ENCODE measurements at regions not wholly inside any gene's neighbourhood (a gene's known extent, or its start where the extent isn't known, plus 50 kb on each side); places are given as distances from the start of the nearest gene placed in this dataset.

DNA sequence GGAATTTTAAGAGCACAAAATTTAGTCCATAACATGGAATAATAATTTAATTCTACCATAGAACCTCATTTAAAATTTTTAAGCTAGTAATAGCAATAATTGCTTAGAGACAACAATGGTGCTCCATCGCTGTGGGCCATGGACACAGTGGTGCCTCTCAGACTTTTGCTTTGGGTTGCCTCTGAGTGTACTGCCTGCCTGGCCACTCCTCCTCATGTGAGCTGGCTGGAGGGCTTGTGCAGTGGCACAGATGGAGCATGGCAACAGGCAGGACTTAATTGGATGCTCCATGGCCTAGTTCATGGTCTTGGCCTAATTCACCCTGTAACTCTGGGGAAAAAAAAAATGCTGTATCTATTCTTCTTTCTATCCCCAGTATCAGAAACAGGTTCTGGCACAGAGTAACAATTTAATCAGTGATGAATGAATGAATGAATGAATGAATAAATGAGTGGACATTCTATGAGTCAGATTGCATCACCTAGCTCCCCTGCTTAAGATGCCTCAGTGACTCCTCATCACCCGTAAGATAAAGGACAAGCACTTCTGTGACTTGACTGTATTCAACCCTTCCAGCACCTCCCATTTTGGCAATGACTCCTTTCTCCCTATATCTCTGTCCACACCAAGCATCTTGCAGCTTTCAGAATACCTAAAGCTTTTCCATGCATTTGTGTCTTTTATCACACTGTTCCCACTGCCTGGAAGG, 211.8 kb upstream of the SLC14A2 start:
- no peaks in the 10 kb centered on the region for H3K4me1 ChIP-seq
- TF ChIP-seq, protein P1, sequence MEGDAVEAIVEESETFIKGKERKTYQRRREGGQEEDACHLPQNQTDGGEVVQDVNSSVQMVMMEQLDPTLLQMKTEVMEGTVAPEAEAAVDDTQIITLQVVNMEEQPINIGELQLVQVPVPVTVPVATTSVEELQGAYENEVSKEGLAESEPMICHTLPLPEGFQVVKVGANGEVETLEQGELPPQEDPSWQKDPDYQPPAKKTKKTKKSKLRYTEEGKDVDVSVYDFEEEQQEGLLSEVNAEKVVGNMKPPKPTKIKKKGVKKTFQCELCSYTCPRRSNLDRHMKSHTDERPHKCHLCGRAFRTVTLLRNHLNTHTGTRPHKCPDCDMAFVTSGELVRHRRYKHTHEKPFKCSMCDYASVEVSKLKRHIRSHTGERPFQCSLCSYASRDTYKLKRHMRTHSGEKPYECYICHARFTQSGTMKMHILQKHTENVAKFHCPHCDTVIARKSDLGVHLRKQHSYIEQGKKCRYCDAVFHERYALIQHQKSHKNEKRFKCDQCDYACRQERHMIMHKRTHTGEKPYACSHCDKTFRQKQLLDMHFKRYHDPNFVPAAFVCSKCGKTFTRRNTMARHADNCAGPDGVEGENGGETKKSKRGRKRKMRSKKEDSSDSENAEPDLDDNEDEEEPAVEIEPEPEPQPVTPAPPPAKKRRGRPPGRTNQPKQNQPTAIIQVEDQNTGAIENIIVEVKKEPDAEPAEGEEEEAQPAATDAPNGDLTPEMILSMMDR (IDR thresholded peaks at IDR 0.05) = no peak
- H3K27me3 ChIP-seq (ENCODE audit: insufficient read depth in 3 of 3, low read length in 2 of 3) = no peaks in the 10 kb centered on the region
- H3K36me3 ChIP-seq (ENCODE audit: insufficient read depth in 1 of 2, low read depth in 1 of 2) = no peaks in the 10 kb centered on the region
- peak in 2 of 4 donors; percentile 55 to 59 for ATAC-seq
- DNase-seq = no peak
- no peaks in the 10 kb centered on the region for H3K9me3 ChIP-seq
- intact Hi-C loops (cut with DNase I) = loop anchor here in 1 of 2 donors (10.0 kb wide), 1 partner anchor 61 kb away; no protein-coding TSS in a partner anchor
- no peak overlapping the region for H3K4me3 ChIP-seq
- 92 to 95% (median 94%) methylated on average over 2 of the region's 2 CpGs for WGBS, 3 donors
- H3K27ac ChIP-seq = no peak overlapping the region

DNA sequence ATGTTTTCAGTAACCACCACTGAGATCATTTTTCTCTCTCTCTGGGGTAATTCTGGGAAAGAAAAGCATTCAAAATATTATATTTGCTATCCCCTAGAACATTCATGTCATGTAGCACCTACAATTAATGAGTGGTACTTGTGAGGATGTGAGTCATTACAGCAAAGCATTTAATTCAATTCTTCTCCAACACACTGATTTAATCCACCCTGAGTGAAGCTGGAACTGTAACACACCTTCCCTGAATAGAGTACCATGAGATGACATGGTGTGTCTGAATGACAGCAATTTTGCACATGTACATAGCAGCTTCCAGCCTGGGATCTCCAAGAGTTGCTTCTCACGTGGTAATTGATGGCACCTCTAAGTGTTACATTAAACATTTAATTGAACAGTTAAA, 207.1 kb upstream of the SLC14A2 start:
- Histone ChIP-seq H3K27ac (no peak overlapping the region), H3K9me3 (no peaks in the 10 kb centered on the region), H3K4me3 (no peak overlapping the region), H3K36me3 (ENCODE audit: insufficient read depth in 1 of 2, low read depth in 1 of 2) (no peaks in the 10 kb centered on the region), H3K4me1 (no peaks in the 10 kb centered on the region), H3K27me3 (ENCODE audit: insufficient read depth in 3 of 3, low read length in 2 of 3) (no peaks in the 10 kb centered on the region)
- DNase-seq (no peak), ATAC-seq (no peak)
- intact Hi-C loops (cut with DNase I) = loop anchor here in 1 of 2 donors (10.0 kb wide), 1 partner anchor 57 kb away; no protein-coding TSS in a partner anchor
- TF ChIP-seq, protein P1 (IDR thresholded peaks at IDR 0.05) = no peak
- WGBS, 3 donors = 75 to 80% (median 76%) methylated on average over 1 of the region's 1 CpG

DNA sequence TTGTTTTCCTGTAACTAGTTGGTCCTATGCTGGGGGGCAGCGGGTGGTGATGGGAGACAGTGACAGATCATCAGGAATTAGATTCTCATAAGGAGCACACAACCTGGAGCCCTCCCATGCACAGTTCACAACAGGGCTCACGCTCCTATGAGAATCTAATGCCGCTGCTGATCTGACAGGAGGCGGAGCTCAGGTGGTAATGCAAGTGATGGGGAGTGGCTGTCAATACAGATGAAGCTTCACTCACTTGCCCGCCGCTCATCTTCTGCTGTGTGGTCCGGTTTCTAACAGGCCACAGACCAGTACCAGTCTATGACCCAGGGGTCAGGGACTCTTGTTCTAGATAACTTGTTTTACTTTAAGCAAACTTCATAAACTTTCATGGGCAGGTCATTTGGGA, 205.3 kb upstream of the SLC14A2 start:
- DNase-seq (no peak), ATAC-seq (no peak)
- no peaks in the 10 kb centered on the region for H3K36me3 ChIP-seq (ENCODE audit: insufficient read depth in 1 of 2, low read depth in 1 of 2)
- no peak overlapping the region for H3K4me3 ChIP-seq
- H3K27ac ChIP-seq = no peak overlapping the region
- no peaks in the 10 kb centered on the region for H3K27me3 ChIP-seq (ENCODE audit: insufficient read depth in 3 of 3, low read length in 2 of 3)
- no peaks in the 10 kb centered on the region for H3K4me1 ChIP-seq
- WGBS, 3 donors = 96 to 97% (median 96%) methylated on average over 7 of the region's 7 CpGs
- intact Hi-C loops (cut with DNase I) = loop anchor here in 1 of 2 donors (10.0 kb wide), 1 partner anchor 55 kb away; no protein-coding TSS in a partner anchor
- TF ChIP-seq, protein P1 (IDR thresholded peaks at IDR 0.05) = no peak
- no peaks in the 10 kb centered on the region for H3K9me3 ChIP-seq

DNA sequence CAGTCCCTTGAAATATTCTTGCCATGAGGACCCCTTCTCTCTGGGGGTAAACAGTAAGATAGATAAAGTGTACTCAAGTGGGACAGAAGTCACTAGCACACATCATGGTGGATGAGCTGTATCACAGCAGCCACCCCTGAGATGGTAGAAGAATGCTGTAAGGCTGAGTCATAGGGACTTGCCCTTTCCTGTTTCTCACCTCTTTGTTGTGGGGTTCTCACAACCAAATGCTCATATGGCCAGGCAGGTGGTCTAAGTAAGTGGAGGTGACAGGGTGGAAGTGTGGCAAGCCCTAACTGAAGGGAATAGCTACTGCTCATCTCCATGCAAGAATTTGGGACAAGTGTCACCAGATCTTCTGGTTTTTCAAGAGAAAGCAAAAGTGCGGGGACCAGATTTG, 202.7 kb upstream of the SLC14A2 start:
- no peaks in the 10 kb centered on the region for H3K9me3 ChIP-seq
- no peaks in the 10 kb centered on the region for H3K27me3 ChIP-seq (ENCODE audit: insufficient read depth in 3 of 3, low read length in 2 of 3)
- no peak overlapping the region for H3K4me3 ChIP-seq
- no peak overlapping the region for H3K27ac ChIP-seq
- intact Hi-C loops (cut with DNase I) = no loop called here
- no peak for DNase-seq
- no peaks in the 10 kb centered on the region for H3K4me1 ChIP-seq
- TF ChIP-seq, protein P1 (IDR thresholded peaks at IDR 0.05) = no peak
- no peaks in the 10 kb centered on the region for H3K36me3 ChIP-seq (ENCODE audit: insufficient read depth in 1 of 2, low read depth in 1 of 2)
- no peak for ATAC-seq
- 89 to 96% (median 93%) methylated on average over 1 of the region's 1 CpG for WGBS, 3 donors
